Endothelial cell of umbilical vein (primary cell): ENCODE measurements at regions not wholly inside any gene's neighbourhood (a gene's known extent, or its start where the extent isn't known, plus 50 kb on each side); places are given as distances from the start of the nearest gene placed in this dataset.

Experiments used
- BruUV-seq: library from RNA; stranded (reverse); fragments of 400-500 nt; replicated peaks from 2 replicates; lab custom pipeline; 2021; lab: Mats Ljungman, UMichigan
- CTCF ChIA-PET: fragments of 300-600, 350-600 bp; sonication (Branson Sonifier 250); formaldehyde crosslinking; loops from one replicate; lab custom pipeline; 2021; ENCODE audit warnings: antibody characterized with exemption, inconsistent platforms; lab: Charles Lee
- POLR2A ChIA-PET: fragments of 300-600, 350-600 bp; sonication (Branson Sonifier 250); formaldehyde crosslinking; loops from one replicate; lab custom pipeline; 2021; ENCODE audit warnings: antibody characterized with exemption, inconsistent platforms; lab: Charles Lee
- DNase-seq: peaks from one replicate; pipeline ENCODE4 v3.0.0-alpha.2; 2011; ENCODE audit warnings: low read depth, low spot score
- FAIRE-seq: peaks from 2 replicates; lab custom pipeline; 2011; peaks lifted over from hg19 to GRCh38; lab: Jason Lieb, UNC
- H2AFZ ChIP-seq: 2 replicates; pipeline ENCODE4 v1.6.0; 2012; ENCODE audit warnings: low read depth, low read length, control low read depth, inconsistent platforms
- H3K27ac ChIP-seq: 2 replicates; pipeline ENCODE4 v1.5.1; 2011; ENCODE audit warnings: low read depth, mild to moderate bottlenecking, control low read depth, low read length, moderate library complexity; ENCODE audit not compliant: insufficient read depth
- H3K27me3 ChIP-seq, 2 experiments: 2 replicates each; pipeline versions ENCODE4 v1.6.0 to v1.6.1; 2011; ENCODE audit warnings: low read length in 2 of 2, mixed read lengths in 1 of 2; ENCODE audit not compliant: control insufficient read depth in 2 of 2, insufficient read depth in 2 of 2
- H3K36me3 ChIP-seq, 2 experiments: 2 replicates in 1 of 2; 3 replicates in 1 of 2; pipeline ENCODE4 v1.5.1; 2011; ENCODE audit warnings: low read length in 2 of 2, mild to moderate bottlenecking in 1 of 2, moderate library complexity in 1 of 2; ENCODE audit not compliant: control insufficient read depth in 2 of 2, insufficient read depth in 2 of 2; ENCODE audit errors: extremely low read depth in 1 of 2
- H3K4me1 ChIP-seq: 3 replicates; pipeline ENCODE4 v1.5.1; 2011; ENCODE audit warnings: mild to moderate bottlenecking, low read length; ENCODE audit not compliant: control insufficient read depth, insufficient read depth; ENCODE audit errors: extremely low read depth
- H3K4me2 ChIP-seq: 2 replicates; pipeline ENCODE4 v1.6.1; 2011; ENCODE audit warnings: low read length, control low read depth, mixed read lengths; ENCODE audit not compliant: insufficient read depth
- H3K4me3 ChIP-seq, 3 experiments: fragments of 200-600 bp in 1 of 3; sonication (generic), shearing (Covaris generic) in 1 of 3; replicated peaks in 1 of 3; 2 replicates each; pipeline ENCODE4 v1.5.1; 2011 to 2016; ENCODE audit warnings: control low read depth in 3 of 3, low read length in 3 of 3, mild to moderate bottlenecking in 2 of 3, inconsistent platforms in 1 of 3, low read depth in 1 of 3, moderate library complexity in 1 of 3; ENCODE audit not compliant: insufficient read depth in 1 of 3
- H3K79me2 ChIP-seq: 2 replicates; pipeline ENCODE4 v1.6.0; 2012; ENCODE audit warnings: low read length, inconsistent platforms; ENCODE audit not compliant: control insufficient read depth, insufficient read depth
- H3K9ac ChIP-seq: replicated peaks from 2 replicates; pipeline ENCODE3; 2011; ENCODE audit warnings: low read length, control low read depth; ENCODE audit not compliant: insufficient read depth; ENCODE audit errors: extremely low read depth
- H3K9me1 ChIP-seq: replicated peaks from 3 replicates; pipeline ENCODE4 v1.6.0; 2011; ENCODE audit warnings: mild to moderate bottlenecking, low read length; ENCODE audit not compliant: control insufficient read depth, insufficient read depth; ENCODE audit errors: extremely low read depth
- H3K9me3 ChIP-seq: replicated peaks from 2 replicates; pipeline ENCODE4 v1.5.1; 2012; ENCODE audit warnings: low read length, inconsistent platforms; ENCODE audit not compliant: control insufficient read depth, insufficient read depth
- H4K20me1 ChIP-seq: replicated peaks from 2 replicates; pipeline ENCODE3; 2011; ENCODE audit warnings: mild to moderate bottlenecking, low read length; ENCODE audit not compliant: control insufficient read depth, insufficient read depth; ENCODE audit errors: extremely low read depth
- CTCF ChIP-seq, 2 donors: IDR thresholded peaks; 1 replicate in 1 of 2; 2 replicates in 1 of 2; pipeline ENCODE4 v1.5.1; 2011; ENCODE audit warnings: low read length in 2 of 2, mild to moderate bottlenecking in 2 of 2, moderate library complexity in 2 of 2, control low read depth in 1 of 2, inconsistent platforms in 1 of 2, low read depth in 1 of 2; ENCODE audit not compliant: insufficient read depth in 1 of 2; ENCODE audit errors: extremely low read depth in 1 of 2
- EZH2 ChIP-seq: IDR thresholded peaks from 2 replicates; pipeline ENCODE4 v1.6.1; 2012; ENCODE audit warnings: borderline replicate concordance, low read depth, mild to moderate bottlenecking, moderate library complexity, low read length, inconsistent platforms; ENCODE audit not compliant: severe bottlenecking
- FOS ChIP-seq: IDR thresholded peaks from 2 replicates; pipeline ENCODE4 v1.6.1; 2011; ENCODE audit warnings: mild to moderate bottlenecking, low read length, moderate library complexity, borderline replicate concordance; ENCODE audit not compliant: insufficient read depth
- GATA2 ChIP-seq: IDR thresholded peaks from 2 replicates; pipeline ENCODE4 v1.7.0; 2011; ENCODE audit warnings: low read depth, mild to moderate bottlenecking, moderate library complexity, mixed read lengths, low read length; ENCODE audit not compliant: insufficient read length, insufficient read depth
- JUN ChIP-seq: IDR thresholded peaks from 2 replicates; pipeline ENCODE4 v1.6.1; 2011; ENCODE audit warnings: borderline replicate concordance, low read depth; ENCODE audit not compliant: insufficient read length, insufficient read depth
- MAX ChIP-seq: IDR thresholded peaks from 2 replicates; pipeline ENCODE4 v1.6.1; 2011; ENCODE audit not compliant: insufficient read depth, insufficient read length
- MYC ChIP-seq: IDR thresholded peaks from one replicate; pipeline ENCODE4 v1.6.1; 2011; ENCODE audit warnings: mild to moderate bottlenecking, low read depth, low read length
- POLR2A ChIP-seq: IDR thresholded peaks from 2 replicates; pipeline ENCODE4 v1.6.1; 2012; ENCODE audit warnings: low read depth, mild to moderate bottlenecking, control low read depth, low read length
- POLR2AphosphoS5 ChIP-seq: IDR thresholded peaks from 2 replicates; pipeline ENCODE4 v1.6.1; 2012; ENCODE audit warnings: low read depth, mild to moderate bottlenecking, control low read depth, low read length, moderate library complexity; ENCODE audit not compliant: insufficient read depth
- dilution Hi-C: fragments of 300-500 bp; cut with MboI; formaldehyde crosslinking; loops from one replicate; pipeline ENCODE4 v1.15.0; 2019; ENCODE audit warnings: low sequenced_read_pairs; ENCODE audit not compliant: extremely low pct_ligation_motif_present
- intact Hi-C: fragments of 100-400 bp; cut with micrococcal nuclease; formaldehyde crosslinking; loops from one replicate; pipeline ENCODE4 v1.10.0; 2022

GRCh38 chr4:35939751-35940150 lies 304.6 kb downstream of the ARAP2 start:
- Histone ChIP-seq H3K36me3 (no peaks in the 10 kb centered on the region), H3K9me3 (no peaks in the 10 kb centered on the region), H3K27ac (no peak overlapping the region), H3K4me1 (no peaks in the 10 kb centered on the region), H4K20me1 (no peaks in the 10 kb centered on the region), H3K9ac (no peak overlapping the region), H3K9me1 (no peaks in the 10 kb centered on the region), H2AFZ (no peak overlapping the region), H3K27me3 (no peaks in the 10 kb centered on the region), H3K4me2 (no peak overlapping the region), H3K4me3 (no peak overlapping the region), H3K79me2 (no peaks in the 10 kb centered on the region)
- POLR2A ChIA-PET = no interaction called here
- CTCF ChIA-PET = no interaction called here
- intact Hi-C loops = no loop called here
- TF ChIP-seq GATA2 (no peak), CTCF (IDR thresholded peaks at IDR 0.05; ENCODE audit: extremely low read depth in 1 of 2, insufficient read depth in 1 of 2, low read depth in 1 of 2, low read length in 2 of 2) (no peak), POLR2A (no peak), FOS (no peak), EZH2 (no peak), MYC (no peak), JUN (no peak), POLR2AphosphoS5 (no peak), MAX (no peak)
- FAIRE-seq (no peak), DNase-seq (no peak)
- no TSS peak for BruUV-seq
- dilution Hi-C loops = no loop called here
